ENCODE measurements at regions not wholly inside any gene's neighbourhood (a gene's known extent, or its start where the extent isn't known, plus 50 kb on each side); places are given as distances from the start of the nearest gene placed in this dataset.
"Not testable (repeated sequence)": the region's sequence is repeated elsewhere in the genome, so short reads cannot be mapped to it uniquely, and the experiment has no call there.

DNA sequence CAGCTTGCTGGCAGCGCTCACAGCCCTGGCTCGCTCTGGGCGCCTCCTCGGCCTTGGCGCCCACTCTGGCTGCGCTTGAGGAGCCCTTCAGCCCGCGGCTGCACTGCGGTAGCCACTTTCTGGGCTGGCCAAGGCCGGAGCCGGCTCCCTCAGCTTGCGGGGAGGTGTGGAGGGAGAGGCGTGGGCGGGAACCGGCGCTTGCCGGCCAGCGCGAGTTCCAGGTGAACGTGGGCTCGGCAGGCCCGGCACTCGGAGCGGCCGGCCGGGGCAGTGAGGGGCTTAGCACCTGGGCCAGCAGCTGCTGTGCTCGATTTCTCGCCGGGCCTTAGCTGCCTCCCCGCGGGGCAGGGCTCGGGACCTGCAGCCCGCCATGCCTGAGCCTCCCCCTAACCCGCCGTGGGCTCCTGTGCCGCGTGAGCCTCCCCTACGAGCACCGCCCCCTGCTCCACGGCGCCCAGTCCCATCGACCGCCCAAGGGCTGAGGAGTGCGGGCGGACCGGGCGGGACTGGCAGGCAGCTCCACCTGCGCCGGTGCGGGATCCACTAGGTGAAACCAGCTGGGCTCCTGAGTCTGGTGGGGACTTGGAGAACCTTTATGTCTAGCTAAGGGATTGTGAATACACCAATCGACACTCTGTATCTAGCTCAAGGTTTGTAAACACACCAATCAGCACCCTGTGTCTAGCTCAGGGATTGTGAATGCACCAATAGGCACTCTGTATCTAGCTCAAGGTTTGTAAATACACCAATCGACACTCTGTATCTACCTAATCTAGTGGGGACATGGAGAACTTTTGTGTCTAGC is 1090.1 kb upstream of the TMPRSS15 start:
- not testable (repeated sequence) for H3K27ac ChIP-seq (ENCODE audit: low read depth, low read length); H3K27me3 ChIP-seq (ENCODE audit: control insufficient read depth, insufficient read depth, low read length); H3K4me1 ChIP-seq (ENCODE audit: control insufficient read depth, insufficient read depth, low read length)

DNA sequence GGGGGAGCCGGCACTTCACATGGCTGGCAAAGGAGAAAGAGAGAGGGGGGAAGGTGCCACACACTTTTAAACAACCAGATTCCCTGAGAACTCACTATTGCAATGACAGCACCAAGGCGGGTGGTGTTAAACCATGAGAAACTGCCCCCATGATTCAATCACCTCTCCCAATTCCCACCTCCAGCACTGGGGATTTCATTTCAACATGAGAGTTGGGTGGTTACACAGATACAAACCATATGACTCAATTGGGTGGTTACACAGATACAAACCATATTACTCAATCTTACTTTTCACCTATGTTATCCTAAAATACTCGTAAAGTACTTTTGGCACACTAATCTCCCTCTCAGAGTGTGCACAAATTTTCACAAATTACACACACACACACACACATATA is 1097.5 kb upstream of the TMPRSS15 start:
- no peak overlapping the region for H3K27ac ChIP-seq (ENCODE audit: low read depth, low read length)

More for the DNA sequence above, 1090.1 kb upstream of the TMPRSS15 start:
- H3K9ac ChIP-seq (ENCODE audit: low read length); H3K36me3 ChIP-seq (ENCODE audit: control insufficient read depth, insufficient read depth, low read length); H3K4me3 ChIP-seq (ENCODE audit: low read length): not testable (repeated sequence)

DNA sequence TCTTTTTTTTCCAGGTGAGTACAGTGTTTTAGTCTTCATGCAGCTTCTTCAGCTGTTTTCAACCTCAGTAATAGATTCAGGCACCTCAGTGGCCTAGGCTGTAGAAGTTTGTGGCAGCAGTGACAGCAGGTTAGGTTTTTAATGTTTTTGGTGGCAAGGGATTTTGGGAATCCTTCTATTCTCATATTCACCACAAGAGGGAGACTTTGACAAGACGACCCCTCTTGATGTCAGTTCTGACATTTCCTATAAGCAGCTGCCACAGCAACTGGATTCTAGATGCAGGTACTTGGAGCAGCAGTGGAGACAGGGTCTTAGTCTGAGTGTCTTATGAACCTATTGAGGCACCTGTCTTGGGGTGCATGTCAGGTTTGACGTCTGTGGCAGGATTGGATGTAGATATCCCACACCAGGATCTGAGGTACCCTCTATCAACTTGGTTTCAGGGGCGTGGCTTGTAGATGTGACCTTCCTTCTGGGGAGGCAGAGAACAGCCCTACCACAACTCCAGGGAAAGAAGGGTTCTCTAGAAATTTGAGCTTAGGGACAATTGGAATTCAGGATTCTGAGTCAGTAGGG is 1104.2 kb upstream of the TMPRSS15 start:
- Histone ChIP-seq H3K27ac (ENCODE audit: low read depth, low read length) (no peak overlapping the region), H3K4me1 (ENCODE audit: control insufficient read depth, insufficient read depth, low read length) (no peaks in the 10 kb centered on the region)

More for the DNA sequence above, 1097.5 kb upstream of the TMPRSS15 start:
- no peaks in the 10 kb centered on the region for H3K4me1 ChIP-seq (ENCODE audit: control insufficient read depth, insufficient read depth, low read length)
- no peaks in the 10 kb centered on the region for H3K36me3 ChIP-seq (ENCODE audit: control insufficient read depth, insufficient read depth, low read length)
- no peak overlapping the region for H3K4me3 ChIP-seq (ENCODE audit: low read length)
- no peaks in the 10 kb centered on the region for H3K27me3 ChIP-seq (ENCODE audit: control insufficient read depth, insufficient read depth, low read length)
- H3K9ac ChIP-seq (ENCODE audit: low read length) = no peak overlapping the region

DNA sequence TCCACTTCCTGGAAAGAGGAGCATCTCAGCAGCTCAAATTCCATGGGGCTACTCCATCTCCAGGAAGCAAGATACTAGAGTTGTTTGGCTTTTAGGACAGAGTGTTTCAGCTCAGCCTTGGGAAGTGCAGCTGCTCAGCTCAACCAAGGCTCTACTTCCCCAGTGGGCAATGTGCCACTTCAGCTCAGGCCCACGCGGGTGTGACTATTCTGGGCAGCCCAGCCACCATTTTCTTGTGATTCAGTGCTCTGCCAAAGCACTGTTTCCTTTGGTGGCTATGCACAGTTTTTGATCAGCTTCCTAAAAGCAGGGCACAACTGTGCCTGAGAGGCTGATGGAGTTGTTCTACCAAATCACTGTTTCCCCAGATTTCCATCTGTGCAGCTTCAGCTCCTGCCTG is 1104.9 kb upstream of the TMPRSS15 start:
- no peaks in the 10 kb centered on the region for H3K27me3 ChIP-seq (ENCODE audit: control insufficient read depth, insufficient read depth, low read length)
- H3K36me3 ChIP-seq (ENCODE audit: control insufficient read depth, insufficient read depth, low read length) = no peaks in the 10 kb centered on the region
- no peak overlapping the region for H3K27ac ChIP-seq (ENCODE audit: low read depth, low read length)
- H3K4me1 ChIP-seq (ENCODE audit: control insufficient read depth, insufficient read depth, low read length) = no peaks in the 10 kb centered on the region
- H3K4me3 ChIP-seq (ENCODE audit: low read length) = no peak overlapping the region
- no peak overlapping the region for H3K9ac ChIP-seq (ENCODE audit: low read length)

More for the DNA sequence above, 1104.2 kb upstream of the TMPRSS15 start:
- no peaks in the 10 kb centered on the region for H3K36me3 ChIP-seq (ENCODE audit: control insufficient read depth, insufficient read depth, low read length)
- H3K27me3 ChIP-seq (ENCODE audit: control insufficient read depth, insufficient read depth, low read length) = no peaks in the 10 kb centered on the region
- H3K4me3 ChIP-seq (ENCODE audit: low read length) = no peak overlapping the region
- no peak overlapping the region for H3K9ac ChIP-seq (ENCODE audit: low read length)

DNA sequence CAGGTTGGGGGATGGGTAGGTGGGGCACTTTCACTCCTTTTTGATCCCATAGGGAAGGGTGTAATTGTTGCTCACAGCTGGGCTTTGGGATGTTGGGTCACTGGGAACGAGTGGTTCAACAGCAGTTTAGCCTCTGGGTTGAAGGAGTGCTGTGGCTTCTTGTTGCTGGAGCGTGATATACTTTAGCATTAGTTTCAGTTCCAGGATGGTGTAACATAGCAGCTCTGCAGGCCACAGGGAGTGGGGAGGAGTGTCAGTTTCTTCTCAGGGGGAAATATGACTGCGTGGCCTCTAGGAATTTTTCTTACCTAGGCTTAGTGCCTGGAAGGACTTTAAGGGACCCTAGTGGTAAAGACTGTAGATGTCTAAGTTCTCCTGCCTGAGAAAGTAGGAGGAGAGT is 1105.3 kb upstream of the TMPRSS15 start:
- Histone ChIP-seq H3K9ac (ENCODE audit: low read length) (no peak overlapping the region), H3K4me3 (ENCODE audit: low read length) (no peak overlapping the region), H3K27me3 (ENCODE audit: control insufficient read depth, insufficient read depth, low read length) (no peaks in the 10 kb centered on the region), H3K36me3 (ENCODE audit: control insufficient read depth, insufficient read depth, low read length) (no peaks in the 10 kb centered on the region), H3K4me1 (ENCODE audit: control insufficient read depth, insufficient read depth, low read length) (no peaks in the 10 kb centered on the region), H3K27ac (ENCODE audit: low read depth, low read length) (no peak overlapping the region)

DNA sequence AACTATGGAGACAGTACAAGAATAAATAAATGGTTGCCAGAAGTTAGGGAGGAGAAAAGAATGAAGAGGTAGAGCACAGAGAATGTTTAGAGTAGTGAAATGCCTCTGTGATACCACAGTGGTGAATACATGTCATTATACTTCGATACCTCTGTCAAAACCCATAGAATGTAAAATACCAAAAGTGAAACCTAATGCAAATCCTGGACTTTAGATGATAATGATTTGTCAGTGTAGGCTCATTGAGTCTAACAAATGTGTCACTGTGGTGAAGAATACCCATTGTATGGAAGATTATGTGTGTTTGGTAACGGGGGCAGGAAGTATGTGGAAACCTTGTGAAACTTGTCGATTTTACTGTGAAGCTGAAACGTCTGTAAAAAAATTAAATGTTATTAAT is 1106.5 kb upstream of the TMPRSS15 start:
- no peak overlapping the region for H3K4me3 ChIP-seq (ENCODE audit: low read length)
- no peak overlapping the region for H3K9ac ChIP-seq (ENCODE audit: low read length)
- no peaks in the 10 kb centered on the region for H3K36me3 ChIP-seq (ENCODE audit: control insufficient read depth, insufficient read depth, low read length)
- no peaks in the 10 kb centered on the region for H3K4me1 ChIP-seq (ENCODE audit: control insufficient read depth, insufficient read depth, low read length)
- no peak overlapping the region for H3K27ac ChIP-seq (ENCODE audit: low read depth, low read length)
- H3K27me3 ChIP-seq (ENCODE audit: control insufficient read depth, insufficient read depth, low read length) = no peaks in the 10 kb centered on the region

DNA sequence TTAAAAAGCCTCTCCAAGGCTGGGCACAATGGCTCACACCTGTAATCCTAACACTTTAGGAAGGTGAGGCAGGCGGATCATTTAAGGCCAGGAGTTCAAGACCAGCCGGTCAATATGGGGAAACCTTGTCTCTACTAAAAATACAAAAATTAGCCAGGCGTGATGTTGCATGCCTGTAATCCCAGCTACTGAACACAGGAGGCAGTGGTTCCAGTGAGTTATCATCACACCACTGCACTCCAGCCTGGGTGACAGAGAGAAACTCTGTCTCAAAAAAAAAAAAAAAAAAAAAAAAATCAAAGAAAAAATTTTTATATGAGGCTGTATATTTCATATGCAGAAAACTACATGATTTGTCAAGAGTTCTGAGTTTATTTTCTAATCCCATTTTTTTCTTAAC is 1107.1 kb upstream of the TMPRSS15 start:
- no peaks in the 10 kb centered on the region for H3K4me1 ChIP-seq (ENCODE audit: control insufficient read depth, insufficient read depth, low read length)
- H3K9ac ChIP-seq (ENCODE audit: low read length) = no peak overlapping the region
- H3K27ac ChIP-seq (ENCODE audit: low read depth, low read length) = no peak overlapping the region
- no peaks in the 10 kb centered on the region for H3K27me3 ChIP-seq (ENCODE audit: control insufficient read depth, insufficient read depth, low read length)
- H3K36me3 ChIP-seq (ENCODE audit: control insufficient read depth, insufficient read depth, low read length) = no peaks in the 10 kb centered on the region
- no peak overlapping the region for H3K4me3 ChIP-seq (ENCODE audit: low read length)

DNA sequence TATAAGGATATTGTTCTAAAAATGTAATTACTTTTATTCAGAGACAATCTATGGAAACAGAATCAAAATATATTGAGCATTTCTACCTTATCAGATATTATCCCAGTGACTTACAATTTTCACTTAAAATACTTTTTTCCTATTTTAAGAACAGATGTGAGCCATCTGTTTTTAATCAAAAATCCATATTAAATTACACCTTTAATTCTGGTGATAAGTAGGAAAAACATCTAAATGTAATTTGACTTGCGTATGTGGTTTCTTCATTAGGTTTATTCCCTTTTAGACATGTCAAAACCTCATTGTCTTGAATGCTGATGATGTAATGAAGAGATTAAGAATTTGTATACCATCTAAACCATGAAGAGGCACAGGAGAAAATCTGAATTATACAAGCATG is 1118.8 kb upstream of the TMPRSS15 start:
- no peak overlapping the region for H3K9ac ChIP-seq (ENCODE audit: low read length)
- peaks cover 5% of the 10 kb centered on the region for H3K4me1 ChIP-seq (ENCODE audit: control insufficient read depth, insufficient read depth, low read length)
- no peak overlapping the region for H3K27ac ChIP-seq (ENCODE audit: low read depth, low read length)
- H3K36me3 ChIP-seq (ENCODE audit: control insufficient read depth, insufficient read depth, low read length) = no peaks in the 10 kb centered on the region
- H3K27me3 ChIP-seq (ENCODE audit: control insufficient read depth, insufficient read depth, low read length) = no peaks in the 10 kb centered on the region
- no peak overlapping the region for H3K4me3 ChIP-seq (ENCODE audit: low read length)

DNA sequence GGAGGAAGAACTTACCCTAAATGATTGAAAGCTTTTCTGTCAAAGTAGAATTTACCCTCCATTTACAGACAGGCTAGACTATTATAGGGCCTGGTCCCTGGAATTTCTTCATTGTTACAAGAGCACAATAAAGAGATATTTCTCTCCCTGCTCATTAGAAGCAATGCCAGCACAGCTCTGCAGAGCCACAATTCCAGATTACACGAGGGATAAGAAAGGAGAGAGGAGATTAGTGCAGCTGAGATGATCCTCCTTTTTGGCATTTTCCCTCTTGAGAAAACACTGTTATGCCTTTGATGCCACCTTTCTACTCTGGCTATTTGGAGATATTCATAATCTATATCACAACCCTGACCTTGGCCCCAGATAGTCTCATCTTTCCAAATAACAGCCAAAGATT is 1119.5 kb upstream of the TMPRSS15 start:
- no peaks in the 10 kb centered on the region for H3K36me3 ChIP-seq (ENCODE audit: control insufficient read depth, insufficient read depth, low read length)
- H3K4me1 ChIP-seq (ENCODE audit: control insufficient read depth, insufficient read depth, low read length) = peaks cover 5% of the 10 kb centered on the region
- H3K27me3 ChIP-seq (ENCODE audit: control insufficient read depth, insufficient read depth, low read length) = no peaks in the 10 kb centered on the region
- H3K4me3 ChIP-seq (ENCODE audit: low read length) = no peak overlapping the region
- no peak overlapping the region for H3K9ac ChIP-seq (ENCODE audit: low read length)
- H3K27ac ChIP-seq (ENCODE audit: low read depth, low read length) = no peak overlapping the region

DNA sequence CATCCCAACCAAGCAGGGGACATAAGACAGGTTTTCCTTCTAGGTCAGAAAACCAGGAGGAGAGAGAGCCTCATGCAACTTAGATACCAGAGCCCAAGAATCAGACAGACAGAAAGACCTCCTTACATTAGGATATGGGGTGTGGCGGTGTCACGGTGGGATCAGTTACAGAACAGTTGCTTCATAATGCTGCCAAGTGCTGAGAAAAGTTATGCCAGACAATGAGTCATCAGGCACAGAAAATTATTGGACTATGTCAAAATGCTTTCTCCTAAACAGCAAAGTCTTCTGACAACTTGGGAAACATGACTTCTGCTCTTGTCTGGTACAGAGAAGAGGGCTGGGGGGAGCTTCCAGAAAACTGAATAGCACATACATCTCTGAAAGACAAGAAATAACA is 1120.2 kb upstream of the TMPRSS15 start:
- Histone ChIP-seq H3K9ac (ENCODE audit: low read length) (no peak overlapping the region), H3K27ac (ENCODE audit: low read depth, low read length) (no peak overlapping the region), H3K4me3 (ENCODE audit: low read length) (no peak overlapping the region), H3K4me1 (ENCODE audit: control insufficient read depth, insufficient read depth, low read length) (peaks cover 5% of the 10 kb centered on the region), H3K36me3 (ENCODE audit: control insufficient read depth, insufficient read depth, low read length) (no peaks in the 10 kb centered on the region), H3K27me3 (ENCODE audit: control insufficient read depth, insufficient read depth, low read length) (no peaks in the 10 kb centered on the region)

DNA sequence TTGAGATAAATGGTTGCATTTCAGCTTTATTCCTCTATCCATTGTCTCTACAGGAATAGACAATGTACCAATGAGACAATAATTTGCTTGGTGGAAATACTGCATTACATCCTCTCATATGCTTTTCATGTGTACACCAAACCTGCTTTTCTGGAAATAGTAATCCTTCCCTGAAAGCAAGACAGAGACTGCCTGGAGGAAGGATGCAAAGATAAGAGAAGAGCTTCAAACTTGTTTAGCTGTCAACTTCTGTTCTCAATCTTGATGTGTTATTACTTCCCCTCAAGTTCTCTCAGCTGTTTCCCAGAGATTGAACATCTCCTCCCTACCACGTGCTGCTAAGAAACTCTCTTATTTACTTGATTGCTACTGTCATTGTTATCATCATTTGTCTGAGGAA is 1125.4 kb upstream of the TMPRSS15 start:
- Histone ChIP-seq H3K27me3 (ENCODE audit: control insufficient read depth, insufficient read depth, low read length) (no peaks in the 10 kb centered on the region), H3K4me3 (ENCODE audit: low read length) (no peak overlapping the region), H3K9ac (ENCODE audit: low read length) (no peak overlapping the region), H3K27ac (ENCODE audit: low read depth, low read length) (no peak overlapping the region), H3K36me3 (ENCODE audit: control insufficient read depth, insufficient read depth, low read length) (no peaks in the 10 kb centered on the region), H3K4me1 (ENCODE audit: control insufficient read depth, insufficient read depth, low read length) (no peaks in the 10 kb centered on the region)

DNA sequence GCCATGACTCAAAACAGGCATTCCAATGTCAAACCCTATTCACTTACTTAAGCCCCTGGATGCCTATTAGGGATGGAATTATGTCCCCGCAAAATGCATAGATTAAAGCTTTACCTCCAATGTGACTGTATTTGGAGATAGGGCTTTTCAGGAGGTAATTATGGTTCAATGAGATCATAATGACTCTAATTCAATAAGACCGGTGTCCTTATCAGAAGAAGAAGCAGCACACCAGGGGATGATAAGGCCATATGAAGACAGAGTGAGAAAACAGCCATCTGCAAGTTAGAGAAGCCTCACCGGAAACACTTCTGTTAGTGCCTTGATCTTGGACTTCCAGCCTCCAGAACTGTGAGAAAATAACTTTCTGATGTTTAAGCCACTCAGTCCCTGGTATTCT is 1131.8 kb upstream of the TMPRSS15 start:
- Histone ChIP-seq H3K4me3 (ENCODE audit: low read length) (no peak overlapping the region), H3K27ac (ENCODE audit: low read depth, low read length) (no peak overlapping the region), H3K27me3 (ENCODE audit: control insufficient read depth, insufficient read depth, low read length) (no peaks in the 10 kb centered on the region), H3K36me3 (ENCODE audit: control insufficient read depth, insufficient read depth, low read length) (no peaks in the 10 kb centered on the region), H3K9ac (ENCODE audit: low read length) (no peak overlapping the region), H3K4me1 (ENCODE audit: control insufficient read depth, insufficient read depth, low read length) (no peaks in the 10 kb centered on the region)

DNA sequence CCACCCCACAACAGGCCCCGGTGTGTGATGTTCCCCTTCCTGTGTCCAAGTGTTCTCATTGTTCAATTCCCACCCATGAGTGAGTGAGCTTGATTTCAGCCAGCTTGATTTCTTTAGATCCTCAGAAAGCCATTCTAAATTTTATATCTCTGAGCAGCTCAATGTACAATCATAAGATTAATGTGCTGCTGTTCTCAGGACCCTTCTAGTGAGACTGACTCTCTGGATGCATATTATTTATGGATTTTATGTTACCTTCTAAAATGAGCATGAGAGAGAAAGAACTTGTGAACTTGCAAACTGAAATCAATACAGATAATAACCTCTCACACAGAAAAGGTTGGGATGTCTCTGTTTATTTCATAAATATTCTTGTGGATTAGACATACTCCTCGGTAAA is 1133.5 kb upstream of the TMPRSS15 start:
- no peaks in the 10 kb centered on the region for H3K4me1 ChIP-seq (ENCODE audit: control insufficient read depth, insufficient read depth, low read length)
- no peaks in the 10 kb centered on the region for H3K27me3 ChIP-seq (ENCODE audit: control insufficient read depth, insufficient read depth, low read length)
- no peak overlapping the region for H3K9ac ChIP-seq (ENCODE audit: low read length)
- H3K27ac ChIP-seq (ENCODE audit: low read depth, low read length) = no peak overlapping the region
- no peaks in the 10 kb centered on the region for H3K36me3 ChIP-seq (ENCODE audit: control insufficient read depth, insufficient read depth, low read length)
- no peak overlapping the region for H3K4me3 ChIP-seq (ENCODE audit: low read length)
